Calu3 (cell line): ENCODE measurements at regions not wholly inside any gene's neighbourhood (a gene's known extent, or its start where the extent isn't known, plus 50 kb on each side); places are given as distances from the start of the nearest gene placed in this dataset.

Source experiments
- BruUV-seq: library from RNA; stranded (reverse); fragments of 400-500 nt; replicated peaks from 2 replicates; lab custom pipeline; 2021; lab: Mats Ljungman, UMichigan
- CTCF ChIA-PET: fragments of 300-600 bp; sonication (Branson Sonifier 250); formaldehyde crosslinking; loops from one replicate; lab custom pipeline; 2022; ENCODE audit warnings: antibody characterized with exemption; lab: Charles Lee
- DNase-seq: peaks from one replicate; pipeline ENCODE4 v3.0.0; 2022
- H3K27ac Mint-ChIP-seq: one replicate; pipeline ENCODE4 v1.8.0; 2022; ENCODE audit warnings: mixed read lengths; ENCODE audit not compliant: unreplicated experiment
- H3K27me3 Mint-ChIP-seq: one replicate; pipeline ENCODE4 v1.8.0; 2022; ENCODE audit warnings: mixed read lengths; ENCODE audit not compliant: unreplicated experiment
- H3K36me3 Mint-ChIP-seq: one replicate; pipeline ENCODE4 v1.8.0; 2022; ENCODE audit warnings: mild to moderate bottlenecking, moderate library complexity, mixed read lengths; ENCODE audit not compliant: insufficient read depth, unreplicated experiment
- H3K4me1 Mint-ChIP-seq: one replicate; pipeline ENCODE4 v1.8.0; 2022; ENCODE audit warnings: mild to moderate bottlenecking, low read depth, mixed read lengths; ENCODE audit not compliant: unreplicated experiment
- H3K4me3 Mint-ChIP-seq: one replicate; pipeline ENCODE4 v1.8.0; 2022; ENCODE audit warnings: mild to moderate bottlenecking, low read depth, moderate library complexity, mixed read lengths; ENCODE audit not compliant: unreplicated experiment
- H3K9me3 Mint-ChIP-seq: one replicate; pipeline ENCODE4 v1.8.0; 2022; ENCODE audit warnings: low read depth, mixed read lengths; ENCODE audit not compliant: unreplicated experiment
- CTCF ChIP-seq: fragments of 200-600 bp; IDR thresholded peaks from one replicate; pipeline ENCODE4 v1.8.0; 2022; ENCODE audit warnings: antibody characterized with exemption; ENCODE audit not compliant: unreplicated experiment
- intact Hi-C: fragments of 100-400 bp; cut with micrococcal nuclease; formaldehyde crosslinking; loops from one replicate; pipeline ENCODE4 v1.10.0; 2022; ENCODE audit not compliant: unreplicated experiment

DNA sequence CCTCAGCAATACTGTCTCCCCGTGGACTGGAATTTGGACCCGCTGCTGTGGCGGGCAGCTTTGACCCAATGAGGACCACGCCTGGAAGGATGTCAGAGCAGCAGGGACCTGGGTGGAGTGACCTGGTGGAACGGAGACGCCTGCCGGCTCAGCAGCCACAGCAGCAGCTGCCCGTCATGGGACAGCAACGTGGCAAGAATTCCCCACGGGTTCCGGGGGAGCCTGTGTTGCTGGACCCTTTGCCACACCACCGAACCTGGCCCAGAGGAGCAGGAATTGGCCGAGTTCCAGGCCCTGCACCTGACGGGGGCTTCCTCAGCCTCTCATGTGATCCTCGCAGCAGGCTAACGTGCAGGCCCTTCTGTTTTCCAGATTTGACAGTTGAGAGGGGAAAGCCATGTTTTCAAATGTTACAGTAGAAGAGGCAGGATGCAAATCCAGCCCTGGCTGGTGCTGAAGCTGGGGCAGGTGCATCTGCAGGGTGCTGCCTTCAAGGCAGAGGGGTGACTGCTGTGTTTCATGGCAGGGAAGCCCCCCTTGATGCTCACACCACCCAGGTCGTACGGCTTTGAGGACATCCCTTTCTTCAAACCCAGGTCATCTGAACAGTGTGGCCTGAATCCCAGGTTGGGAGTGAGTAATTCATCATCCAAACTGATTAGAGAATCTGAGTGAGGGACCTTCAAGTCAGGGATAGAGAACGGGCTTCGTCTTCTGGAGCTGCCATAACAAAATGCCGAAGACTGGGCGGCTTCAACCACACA, 93.4 kb downstream of the THBS2 start:
- Mint-ChIP-seq H3K4me3 (no peak overlapping the region), H3K27ac (no peak overlapping the region), H3K4me1 (peaks cover 12% of the 10 kb centered on the region), H3K9me3 (no peaks in the 10 kb centered on the region), H3K36me3 (peaks cover 11% of the 10 kb centered on the region), H3K27me3 (no peaks in the 10 kb centered on the region)
- BruUV-seq: no TSS peak
- no peak for TF ChIP-seq CTCF
- CTCF ChIA-PET: interaction anchor here (0.6 kb wide), 1 partner anchor 27 kb away, joined by 6 read pairs; no protein-coding TSS in a partner anchor
- intact Hi-C loops: no loop called here
- no peak for DNase-seq

GRCh38 chr6:169159331-169159730, 94.3 kb downstream of the THBS2 start:
- Mint-ChIP-seq H3K27me3 (no peaks in the 10 kb centered on the region), H3K4me1 (peaks cover 12% of the 10 kb centered on the region), H3K27ac (no peak overlapping the region), H3K4me3 (no peak overlapping the region), H3K9me3 (no peaks in the 10 kb centered on the region), H3K36me3 (peaks cover 11% of the 10 kb centered on the region)
- CTCF ChIA-PET: interaction anchor here (0.6 kb wide), 1 partner anchor 28 kb away, joined by 6 read pairs; no protein-coding TSS in a partner anchor
- DNase-seq: no peak
- no peak for TF ChIP-seq CTCF
- intact Hi-C loops: no loop called here
- BruUV-seq: no TSS peak

DNA sequence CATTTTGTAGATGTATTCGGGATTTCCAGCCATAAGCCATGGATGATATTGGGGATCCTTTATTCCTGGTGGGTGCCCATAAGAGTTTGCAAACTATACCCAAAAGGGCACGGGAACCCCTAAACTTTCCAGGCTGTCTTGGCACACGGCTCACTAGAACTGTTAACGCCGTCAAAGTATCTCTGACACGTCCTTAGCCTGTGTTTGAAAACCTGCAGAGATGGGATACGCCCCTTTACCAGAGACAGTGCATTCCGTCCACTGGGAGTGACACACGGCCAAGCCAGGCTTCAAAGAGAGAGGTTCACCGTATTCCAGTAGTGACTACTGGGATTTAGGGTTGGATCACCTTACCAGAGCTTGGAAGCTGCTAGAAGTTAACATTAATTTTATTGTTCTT, 95.0 kb downstream of the THBS2 start:
- no peak overlapping the region for H3K4me3 Mint-ChIP-seq
- peaks cover 12% of the 10 kb centered on the region for H3K4me1 Mint-ChIP-seq
- no TSS peak for BruUV-seq
- H3K27ac Mint-ChIP-seq: no peak overlapping the region
- intact Hi-C loops: no loop called here
- no peak for DNase-seq
- H3K36me3 Mint-ChIP-seq: peaks cover 11% of the 10 kb centered on the region
- no peak for TF ChIP-seq CTCF
- CTCF ChIA-PET: no interaction called here
- H3K9me3 Mint-ChIP-seq: no peaks in the 10 kb centered on the region
- H3K27me3 Mint-ChIP-seq: no peaks in the 10 kb centered on the region

GRCh38 chr6:169158174-169158573, 95.5 kb downstream of the THBS2 start:
- H3K27me3 Mint-ChIP-seq: no peaks in the 10 kb centered on the region
- intact Hi-C loops: no loop called here
- no peak overlapping the region for H3K27ac Mint-ChIP-seq
- peaks cover 10% of the 10 kb centered on the region for H3K36me3 Mint-ChIP-seq
- DNase-seq: no peak
- H3K4me3 Mint-ChIP-seq: no peak overlapping the region
- H3K4me1 Mint-ChIP-seq: peaks cover 8% of the 10 kb centered on the region
- H3K9me3 Mint-ChIP-seq: peaks cover 3% of the 10 kb centered on the region
- no TSS peak for BruUV-seq
- TF ChIP-seq CTCF: no peak
- CTCF ChIA-PET: no interaction called here
